KMS-11 (cell line): ENCODE measurements at regions not wholly inside any gene's neighbourhood (a gene's known extent, or its start where the extent isn't known, plus 50 kb on each side); places are given as distances from the start of the nearest gene placed in this dataset.

Experiments
- H2AFZ ChIP-seq: fragments of 200-600 bp; sonication (generic); 2 replicates; pipeline ENCODE4 v1.6.1; 2016; ENCODE audit warnings: antibody characterized with exemption, mixed run types, low read depth
- H3K27ac ChIP-seq: fragments of 200-600 bp; sonication (generic); 2 replicates; pipeline ENCODE4 v1.6.1; 2016; ENCODE audit warnings: mild to moderate bottlenecking, mixed run types
- H3K27me3 ChIP-seq: fragments of 200-600 bp; sonication (generic); 2 replicates; pipeline ENCODE4 v1.6.1; 2017; ENCODE audit warnings: mild to moderate bottlenecking, low read depth, mixed run types, moderate library complexity; ENCODE audit not compliant: insufficient read depth
- H3K36me3 ChIP-seq: fragments of 200-600 bp; sonication (generic); 2 replicates; pipeline ENCODE4 v1.6.1; 2017; ENCODE audit warnings: mild to moderate bottlenecking, mixed run types; ENCODE audit not compliant: insufficient read depth
- H3K4me1 ChIP-seq: fragments of 200-600 bp; sonication (generic); 2 replicates; pipeline ENCODE4 v1.6.1; 2016; ENCODE audit warnings: mild to moderate bottlenecking, low read depth, mixed run types; ENCODE audit not compliant: poor library complexity, severe bottlenecking
- H3K4me2 ChIP-seq: fragments of 200-600 bp; sonication (generic); 2 replicates; pipeline ENCODE4 v1.7.0; 2016; ENCODE audit warnings: mild to moderate bottlenecking, mixed run types
- H3K4me3 ChIP-seq: fragments of 200-600 bp; sonication (generic); IDR thresholded peaks from 2 replicates; pipeline ENCODE4 v1.6.1; 2017; ENCODE audit warnings: low read depth, low read length, mixed read lengths; ENCODE audit not compliant: insufficient read depth
- H3K79me2 ChIP-seq: fragments of 200-600 bp; sonication (generic); 2 replicates; pipeline ENCODE4 v1.6.1; 2016; ENCODE audit warnings: low read depth, mixed run types; ENCODE audit not compliant: insufficient read depth
- H3K9ac ChIP-seq: fragments of 200-600 bp; sonication (generic); 2 replicates; pipeline ENCODE4 v1.6.1; 2016; ENCODE audit warnings: mild to moderate bottlenecking, mixed run types
- H4K20me1 ChIP-seq: fragments of 200-600 bp; sonication (generic); 2 replicates; pipeline ENCODE4 v1.6.1; 2016; ENCODE audit warnings: mild to moderate bottlenecking, mixed run types; ENCODE audit not compliant: insufficient read depth
- TF ChIP-seq, protein P1 (sequence below): fragments of 200-600 bp; sonication (generic); conservative IDR thresholded peaks from 2 replicates; pipeline ENCODE4 v1.6.1; 2017; ENCODE audit warnings: low read depth, mild to moderate bottlenecking, antibody characterized with exemption, low read length, moderate library complexity, mixed read lengths

- no peak overlapping the region for H3K27ac ChIP-seq
- no peak overlapping the region for H2AFZ ChIP-seq
- no peaks in the 10 kb centered on the region for H3K79me2 ChIP-seq
- H3K4me1 ChIP-seq, result no peaks in the 10 kb centered on the region
- H3K4me2 ChIP-seq, result no peak overlapping the region
- H3K9ac ChIP-seq, result no peak overlapping the region
- H3K36me3 ChIP-seq, result no peaks in the 10 kb centered on the region
- H3K27me3 ChIP-seq, result no peaks in the 10 kb centered on the region
- TF ChIP-seq, protein P1, sequence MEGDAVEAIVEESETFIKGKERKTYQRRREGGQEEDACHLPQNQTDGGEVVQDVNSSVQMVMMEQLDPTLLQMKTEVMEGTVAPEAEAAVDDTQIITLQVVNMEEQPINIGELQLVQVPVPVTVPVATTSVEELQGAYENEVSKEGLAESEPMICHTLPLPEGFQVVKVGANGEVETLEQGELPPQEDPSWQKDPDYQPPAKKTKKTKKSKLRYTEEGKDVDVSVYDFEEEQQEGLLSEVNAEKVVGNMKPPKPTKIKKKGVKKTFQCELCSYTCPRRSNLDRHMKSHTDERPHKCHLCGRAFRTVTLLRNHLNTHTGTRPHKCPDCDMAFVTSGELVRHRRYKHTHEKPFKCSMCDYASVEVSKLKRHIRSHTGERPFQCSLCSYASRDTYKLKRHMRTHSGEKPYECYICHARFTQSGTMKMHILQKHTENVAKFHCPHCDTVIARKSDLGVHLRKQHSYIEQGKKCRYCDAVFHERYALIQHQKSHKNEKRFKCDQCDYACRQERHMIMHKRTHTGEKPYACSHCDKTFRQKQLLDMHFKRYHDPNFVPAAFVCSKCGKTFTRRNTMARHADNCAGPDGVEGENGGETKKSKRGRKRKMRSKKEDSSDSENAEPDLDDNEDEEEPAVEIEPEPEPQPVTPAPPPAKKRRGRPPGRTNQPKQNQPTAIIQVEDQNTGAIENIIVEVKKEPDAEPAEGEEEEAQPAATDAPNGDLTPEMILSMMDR, result no peak
- no peaks in the 10 kb centered on the region for H4K20me1 ChIP-seq
- no peak overlapping the region for H3K4me3 ChIP-seq
Measured at GRCh38 chr7:32412471-32412870, 77.7 kb downstream of the LSM5 start.

DNA sequence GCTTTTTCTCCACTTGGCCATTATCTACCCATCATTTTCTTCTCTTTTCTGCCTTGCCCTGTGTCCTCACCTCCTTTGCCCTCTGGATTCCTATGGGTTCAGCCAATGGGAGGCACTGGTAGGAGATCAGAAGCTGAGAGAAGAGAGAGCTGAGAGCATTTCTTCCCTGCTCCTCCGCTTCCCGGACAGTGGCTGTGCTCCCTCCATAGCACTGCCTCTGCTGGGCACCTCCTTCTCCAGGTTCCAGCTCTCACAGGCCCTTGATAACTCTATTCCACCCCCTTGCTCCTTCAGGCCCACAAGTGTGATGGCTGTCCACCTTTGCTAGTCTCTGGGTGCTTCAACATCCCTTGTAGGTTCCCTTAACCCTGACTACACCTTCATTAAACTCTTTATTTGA is 79.6 kb downstream of the LSM5 start:
- Histone ChIP-seq H3K4me2 (no peak overlapping the region), H3K9ac (no peak overlapping the region), H2AFZ (no peak overlapping the region), H3K27me3 (no peaks in the 10 kb centered on the region), H3K4me1 (no peaks in the 10 kb centered on the region), H3K4me3 (no peak overlapping the region), H3K27ac (no peak overlapping the region), H4K20me1 (no peaks in the 10 kb centered on the region), H3K36me3 (no peaks in the 10 kb centered on the region), H3K79me2 (no peaks in the 10 kb centered on the region)
- TF ChIP-seq, protein P1, result no peak

- Histone ChIP-seq H3K4me3 (no peak overlapping the region), H3K4me2 (no peak overlapping the region), H3K79me2 (no peaks in the 10 kb centered on the region), H2AFZ (no peak overlapping the region), H4K20me1 (no peaks in the 10 kb centered on the region), H3K27ac (no peak overlapping the region), H3K9ac (no peak overlapping the region), H3K4me1 (no peaks in the 10 kb centered on the region), H3K36me3 (no peaks in the 10 kb centered on the region), H3K27me3 (no peaks in the 10 kb centered on the region)
- TF ChIP-seq, protein P1, result no peak
Measured at GRCh38 chr7:32406386-32406785, 83.8 kb downstream of the LSM5 start.

DNA sequence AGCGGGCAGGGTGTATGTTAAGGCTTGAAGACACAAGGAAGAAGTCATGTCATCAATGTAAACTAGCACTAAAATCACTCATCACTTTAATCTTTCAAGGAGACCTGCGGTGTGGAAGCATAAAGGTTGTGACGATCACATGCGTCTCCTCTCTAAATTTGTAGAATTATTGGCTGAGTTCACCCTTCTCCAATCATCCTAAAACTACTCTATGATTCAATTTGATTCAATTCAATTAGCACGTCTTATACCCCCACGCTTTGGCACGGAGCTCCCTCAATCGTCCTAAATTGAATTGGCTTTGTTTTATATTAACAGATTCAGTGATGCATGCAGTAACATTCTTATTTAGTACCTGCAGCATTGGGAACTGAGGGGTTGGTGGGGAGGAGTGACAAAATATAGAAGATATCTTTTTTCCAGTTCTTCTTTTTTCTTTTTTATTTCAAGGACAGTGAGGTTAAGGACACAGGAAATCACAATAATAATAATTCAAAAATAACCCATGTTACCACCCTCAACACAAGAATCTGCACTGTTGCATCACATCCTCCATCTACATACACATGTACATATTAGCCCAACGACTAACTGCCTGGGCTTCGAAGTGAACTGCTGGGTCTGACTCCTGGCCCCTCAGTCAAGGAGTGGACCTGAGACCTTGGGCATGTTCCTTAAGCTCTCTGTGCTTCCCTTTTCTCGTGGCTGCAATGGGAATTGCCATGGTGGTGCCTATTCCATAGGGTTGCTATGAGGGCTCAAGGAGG is 86.5 kb downstream of the LSM5 start:
- Histone ChIP-seq H3K4me2 (no peak overlapping the region), H3K4me3 (no peak overlapping the region), H3K9ac (no peak overlapping the region), H3K79me2 (no peaks in the 10 kb centered on the region), H3K27me3 (no peaks in the 10 kb centered on the region), H3K4me1 (no peaks in the 10 kb centered on the region), H3K36me3 (no peaks in the 10 kb centered on the region), H2AFZ (no peak overlapping the region), H4K20me1 (no peaks in the 10 kb centered on the region), H3K27ac (no peak overlapping the region)
- TF ChIP-seq, protein P1, result no peak
